ENCODE measurements at regions not wholly inside any gene's neighbourhood (a gene's known extent, or its start where the extent isn't known, plus 50 kb on each side); places are given as distances from the start of the nearest gene placed in this dataset.

- Histone ChIP-seq H3K4me1 (ENCODE audit: control insufficient read depth in 1 of 2, insufficient read depth in 2 of 2, low read length in 2 of 2) (peaks cover 54 to 61% of the 10 kb centered on the region in 2 experiments), H3K27me3 (ENCODE audit: insufficient read depth, low read length) (no peaks in the 10 kb centered on the region), H3K36me3 (ENCODE audit: control insufficient read depth in 1 of 2, insufficient read depth in 2 of 2, low read length in 2 of 2) (no peaks in the 10 kb centered on the region), H3K9ac (ENCODE audit: low read length) (peak overlapping the region; percentile 62), H3K9me2 (ENCODE audit: insufficient read depth) (no peaks in the 10 kb centered on the region), H2AFZ (ENCODE audit: low read depth, low read length, poor library complexity, severe bottlenecking) (peak overlapping the region; percentile 57), H3K27ac (ENCODE audit: low read depth, low read length) (no peak overlapping the region), H4K20me1 (ENCODE audit: insufficient read depth) (no peaks in the 10 kb centered on the region), H3K4me3 (replicated peaks in 1 of 2; ENCODE audit: low read depth in 1 of 2, low read length in 2 of 2) (peak overlapping the region; percentile 47 to 61), H3K4me2 (ENCODE audit: low read length) (peak overlapping the region; percentile 91), H3K9me3 (ENCODE audit: control insufficient read depth in 1 of 2, insufficient read depth in 1 of 2, low read depth in 1 of 2, low read length in 2 of 2) (no peaks in the 10 kb centered on the region), H3K79me2 (ENCODE audit: insufficient read depth, low read length) (no peaks in the 10 kb centered on the region)
- ATAC-seq (peak; percentile 42), DNase-seq (ENCODE audit: low read depth, low spot score) (no peak)
- ChIA-PET POLR2A (interaction anchor here (0.6 to 0.7 kb wide), 2 partner anchors 22 to 1208 kb away, joined by 3 read pairs; no protein-coding TSS in a partner anchor), RAD21 (ENCODE audit: low non-redundant PET in 1 of 2, low total read pairs in 2 of 2, uncharacterized antibody in 2 of 2, unreplicated experiment in 2 of 2) (no interaction called here), CTCF (no interaction called here)
- TF ChIP-seq FOSL1 (IDR thresholded peaks at IDR 0.05; ENCODE audit: low read depth), result no peak
- TF ChIP-seq RAD21 (IDR thresholded peaks at IDR 0.05; ENCODE audit: low read depth), result no peak
- TF ChIP-seq ZBTB33 (IDR thresholded peaks at IDR 0.05; ENCODE audit: extremely low read depth, insufficient replicate concordance, low read length), result no peak
- TF ChIP-seq CEBPB (IDR thresholded peaks at IDR 0.05; ENCODE audit: low read depth), result no peak
- no peak for TF ChIP-seq ATF3 (IDR thresholded peaks at IDR 0.05)
- TF ChIP-seq ZFX (IDR thresholded peaks at IDR 0.05), result no peak
- no peak for TF ChIP-seq SIN3A (IDR thresholded peaks at IDR 0.05; ENCODE audit: low read depth)
- no peak for TF ChIP-seq POLR2AphosphoS5 (IDR thresholded peaks at IDR 0.05; ENCODE audit: low read depth, low read length)
- TF ChIP-seq SRF (IDR thresholded peaks at IDR 0.05; ENCODE audit: low read depth), result no peak
- TF ChIP-seq EGR1 (IDR thresholded peaks at IDR 0.05; ENCODE audit: low read depth), result no peak
- no peak for TF ChIP-seq EZH2phosphoT487 (IDR thresholded peaks at IDR 0.05; ENCODE audit: borderline replicate concordance)
- TF ChIP-seq EZH2 (IDR thresholded peaks at IDR 0.05), result no peak
- TF ChIP-seq MAX (IDR thresholded peaks at IDR 0.05), result no peak
- TF ChIP-seq ELF1 (IDR thresholded peaks at IDR 0.05; ENCODE audit: borderline replicate concordance, low read depth), result no peak
- TF ChIP-seq POLR2A (IDR thresholded peaks at IDR 0.05; ENCODE audit: borderline replicate concordance, extremely low read depth, insufficient read depth, insufficient read length), result no peak
- TF ChIP-seq TCF7L2 (IDR thresholded peaks at IDR 0.05; ENCODE audit: borderline replicate concordance, extremely low read depth, insufficient read depth, insufficient read length), result no peak
- TF ChIP-seq JUND (IDR thresholded peaks at IDR 0.05), result no peak
- no peak for TF ChIP-seq YY1 (IDR thresholded peaks at IDR 0.05; ENCODE audit: extremely low read depth, insufficient replicate concordance, low read depth, low read length)
- intact Hi-C loops (cut with micrococcal nuclease), result no loop called here
- no TSS peak for BruUV-seq (replicated peaks)
These were observed 95.3 kb downstream of the ZNF608 start for GRCh38 chr5:124650951-124651662.

All from HCT116 (cell line).